ENCODE measurements at regions not wholly inside any gene's neighbourhood (a gene's known extent, or its start where the extent isn't known, plus 50 kb on each side); places are given as distances from the start of the nearest gene placed in this dataset.

- no peak for TF ChIP-seq KDM1A (IDR thresholded peaks at IDR 0.05; ENCODE audit: borderline replicate concordance, low read length)
- TF ChIP-seq, protein P1, sequence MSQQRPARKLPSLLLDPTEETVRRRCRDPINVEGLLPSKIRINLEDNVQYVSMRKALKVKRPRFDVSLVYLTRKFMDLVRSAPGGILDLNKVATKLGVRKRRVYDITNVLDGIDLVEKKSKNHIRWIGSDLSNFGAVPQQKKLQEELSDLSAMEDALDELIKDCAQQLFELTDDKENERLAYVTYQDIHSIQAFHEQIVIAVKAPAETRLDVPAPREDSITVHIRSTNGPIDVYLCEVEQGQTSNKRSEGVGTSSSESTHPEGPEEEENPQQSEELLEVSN (IDR thresholded peaks at IDR 0.05): no peak
- TF ChIP-seq CREB1 (IDR thresholded peaks at IDR 0.05): no peak
Measured at GRCh38 chr5:63409737-63410136, 552.5 kb downstream of the HTR1A start (continued).

Data from H1 (cell line).